DND-41 (cell line): ENCODE measurements at regions not wholly inside any gene's neighbourhood (a gene's known extent, or its start where the extent isn't known, plus 50 kb on each side); places are given as distances from the start of the nearest gene placed in this dataset.

ENCODE experiments used
- ATAC-seq: fragments of 200-7000 bp; cut with Tn5 transposase; 3 replicates; pipeline ENCODE4 v1.9.1; 2021; ENCODE audit warnings: low read depth; ENCODE audit not compliant: insufficient read depth
- DNase-seq: peaks from one replicate; pipeline ENCODE4 v3.0.0-alpha.2; 2020
- H2AFZ ChIP-seq: 2 replicates; pipeline ENCODE4 v1.6.0; 2012; ENCODE audit warnings: low read depth, low read length
- H3K27ac ChIP-seq: 2 replicates; pipeline ENCODE4 v1.5.1; 2012; ENCODE audit warnings: low read length, inconsistent platforms
- H3K27me3 ChIP-seq: fragments of 200-600 bp; sonication (generic); 2 replicates; pipeline ENCODE4 v1.6.0; 2012; ENCODE audit warnings: low read length, mild to moderate bottlenecking, inconsistent platforms; ENCODE audit not compliant: insufficient read depth, poor library complexity
- H3K36me3 ChIP-seq: 2 replicates; pipeline ENCODE4 v1.5.1; 2012; ENCODE audit warnings: low read length, inconsistent platforms; ENCODE audit not compliant: insufficient read depth
- H3K4me1 ChIP-seq: 2 replicates; pipeline ENCODE4 v1.5.1; 2012; ENCODE audit warnings: mild to moderate bottlenecking, low read length; ENCODE audit not compliant: insufficient read depth
- H3K4me2 ChIP-seq: 2 replicates; pipeline ENCODE4 v1.6.0; 2012; ENCODE audit warnings: mild to moderate bottlenecking, moderate library complexity, low read length, inconsistent platforms; ENCODE audit not compliant: insufficient read depth
- H3K4me3 ChIP-seq, 2 experiments: fragments of 200-600 bp in 1 of 2; shearing (Covaris generic) in 1 of 2; 2 replicates each; pipeline ENCODE4 v1.5.1; 2012 to 2016; ENCODE audit warnings: inconsistent platforms in 2 of 2, low read length in 2 of 2, mild to moderate bottlenecking in 2 of 2, low read depth in 1 of 2, moderate library complexity in 1 of 2
- H3K79me2 ChIP-seq: 2 replicates; pipeline ENCODE4 v1.6.0; 2012; ENCODE audit warnings: low read length, inconsistent platforms; ENCODE audit not compliant: insufficient read depth
- H3K9ac ChIP-seq: 2 replicates; pipeline ENCODE4 v1.6.0; 2012; ENCODE audit warnings: low read depth, mild to moderate bottlenecking, inconsistent platforms, low read length, moderate library complexity
- H3K9me3 ChIP-seq: 2 replicates; pipeline ENCODE4 v1.5.1; 2012; ENCODE audit warnings: low read length, moderate library complexity, mild to moderate bottlenecking, inconsistent platforms; ENCODE audit not compliant: insufficient read depth, severe bottlenecking
- H4K20me1 ChIP-seq: 2 replicates; pipeline ENCODE4 v1.6.0; 2012; ENCODE audit warnings: low read length; ENCODE audit not compliant: insufficient read depth
- CTCF ChIP-seq: IDR thresholded peaks from 2 replicates; pipeline ENCODE4 v1.5.1; 2012; ENCODE audit warnings: borderline replicate concordance, low read length, moderate library complexity, mild to moderate bottlenecking; ENCODE audit not compliant: poor library complexity, severe bottlenecking; ENCODE audit errors: extremely low read depth
- EZH2 ChIP-seq: IDR thresholded peaks from 3 replicates; pipeline ENCODE4 v1.6.1; 2012; ENCODE audit warnings: borderline replicate concordance, low read depth, mild to moderate bottlenecking, moderate library complexity, low read length, inconsistent platforms; ENCODE audit not compliant: severe bottlenecking

GRCh38 chr3:31439890-31440750 lies 92.6 kb upstream of the STT3B start:
- no peaks in the 10 kb centered on the region for H3K27me3 ChIP-seq
- H3K27ac ChIP-seq = no peak overlapping the region
- H3K4me2 ChIP-seq = no peak overlapping the region
- TF ChIP-seq CTCF (no peak), EZH2 (no peak)
- H3K4me1 ChIP-seq = no peaks in the 10 kb centered on the region
- ATAC-seq (no peak), DNase-seq (no peak)
- H2AFZ ChIP-seq = no peak overlapping the region; the same call in 1 of the 2 replicates
- H3K9me3 ChIP-seq = peaks cover 15% of the 10 kb centered on the region
- H3K9ac ChIP-seq = no peak overlapping the region
- H3K36me3 ChIP-seq = no peaks in the 10 kb centered on the region
- no peak overlapping the region for H3K4me3 ChIP-seq
- H4K20me1 ChIP-seq = no peaks in the 10 kb centered on the region
- H3K79me2 ChIP-seq = no peaks in the 10 kb centered on the region

GRCh38 chr3:31440878-31441277 lies 91.8 kb upstream of the STT3B start:
- Histone ChIP-seq H3K9ac (no peak overlapping the region), H4K20me1 (no peaks in the 10 kb centered on the region), H3K4me1 (no peaks in the 10 kb centered on the region), H3K27me3 (no peaks in the 10 kb centered on the region), H3K9me3 (peaks cover 15% of the 10 kb centered on the region), H3K4me3 (no peak overlapping the region), H3K79me2 (no peaks in the 10 kb centered on the region), H3K27ac (no peak overlapping the region), H3K36me3 (no peaks in the 10 kb centered on the region), H3K4me2 (no peak overlapping the region), H2AFZ (no peak overlapping the region)
- no peak for ATAC-seq
- TF ChIP-seq EZH2 = no peak
- TF ChIP-seq CTCF = no peak
- no peak for DNase-seq

GRCh38 chr3:31442755-31443154 lies 90.0 kb upstream of the STT3B start:
- Histone ChIP-seq H3K9me3 (no peaks in the 10 kb centered on the region), H3K36me3 (no peaks in the 10 kb centered on the region), H3K27ac (no peak overlapping the region), H3K27me3 (no peaks in the 10 kb centered on the region), H3K4me2 (no peak overlapping the region), H4K20me1 (no peaks in the 10 kb centered on the region), H3K4me3 (no peak overlapping the region), H2AFZ (no peak overlapping the region), H3K9ac (no peak overlapping the region), H3K79me2 (no peaks in the 10 kb centered on the region), H3K4me1 (no peaks in the 10 kb centered on the region)
- no peak for DNase-seq
- no peak for ATAC-seq
- no peak for TF ChIP-seq CTCF
- TF ChIP-seq EZH2 = no peak
